HEK293 (cell line): ENCODE measurements at regions not wholly inside any gene's neighbourhood (a gene's known extent, or its start where the extent isn't known, plus 50 kb on each side); places are given as distances from the start of the nearest gene placed in this dataset.

Experiments used
- CTCF ChIA-PET: fragments of 350-600 bp; formaldehyde crosslinking; extraction: SDS; loops from one replicate; lab custom pipeline; 2021; ENCODE audit warnings: antibody characterized with exemption; lab: Yijun Ruan, JAX
- POLR2A ChIA-PET: fragments of 300-600 bp; formaldehyde crosslinking; extraction: SDS; loops from one replicate; lab custom pipeline; 2020; ENCODE audit warnings: antibody characterized with exemption, inconsistent platforms; lab: Yijun Ruan, JAX
- H3K27ac ChIP-seq: fragments of 200-500 bp; sonication (Bioruptor generic); 2 replicates; pipeline ENCODE4 v1.5.1; 2014; ENCODE audit warnings: low read depth, low read length, control low read depth, inconsistent platforms; ENCODE audit errors: extremely low read depth
- H3K36me3 ChIP-seq, 2 experiments: fragments of 200-500 bp in 1 of 2; sonication (Bioruptor generic) in 1 of 2; 1 replicate in 1 of 2; 2 replicates in 1 of 2; pipeline ENCODE4 v1.5.1; 2014 to 2017; ENCODE audit warnings: inconsistent platforms in 2 of 2, low read length in 2 of 2; ENCODE audit not compliant: control insufficient read depth in 2 of 2, insufficient read depth in 1 of 2
- H3K4me1 ChIP-seq: fragments of 200-500 bp; sonication (Bioruptor generic); 2 replicates; pipeline ENCODE4 v1.5.1; 2014; ENCODE audit warnings: mild to moderate bottlenecking, low read length, inconsistent platforms; ENCODE audit not compliant: control insufficient read depth, insufficient read depth
- H3K4me3 ChIP-seq: 2 replicates; pipeline ENCODE4 v1.5.1; 2011; ENCODE audit warnings: low read depth, mild to moderate bottlenecking, control low read depth, low read length, moderate library complexity
- H3K9me3 ChIP-seq: fragments of 200-500 bp; sonication (Bioruptor generic); 2 replicates; pipeline ENCODE4 v1.5.1; 2014; ENCODE audit warnings: low read depth, low read length, inconsistent platforms; ENCODE audit not compliant: control insufficient read depth, insufficient read depth
- CTCF ChIP-seq: fragments of 450-650 bp; formaldehyde crosslinking; IDR thresholded peaks from 2 replicates; pipeline ENCODE4 v1.5.1; 2016; ENCODE audit warnings: missing biosample characterization, missing genetic modification characterization
- KLF10 ChIP-seq: fragments of 450-650 bp; IDR thresholded peaks from 2 replicates; pipeline ENCODE4 v1.5.1; 2018; ENCODE audit warnings: missing biosample characterization, mild to moderate bottlenecking, missing genetic modification characterization
- KLF8 ChIP-seq: fragments of 450-650 bp; formaldehyde crosslinking; IDR thresholded peaks from 2 replicates; pipeline ENCODE4 v1.5.1; 2016; ENCODE audit warnings: missing biosample characterization, missing genetic modification characterization
- PATZ1 ChIP-seq: fragments of 450-650 bp; formaldehyde crosslinking; IDR thresholded peaks from 2 replicates; pipeline ENCODE4 v1.5.1; 2016; ENCODE audit warnings: missing biosample characterization, missing genetic modification characterization
- SETDB1 ChIP-seq: IDR thresholded peaks from one replicate; pipeline ENCODE4 v1.6.1; 2017; ENCODE audit warnings: mild to moderate bottlenecking, low read length, moderate library complexity, mixed read lengths; ENCODE audit not compliant: insufficient read length
- SP2 ChIP-seq: fragments of 450-650 bp; formaldehyde crosslinking; IDR thresholded peaks from 2 replicates; pipeline ENCODE4 v1.5.1; 2016; ENCODE audit warnings: missing biosample characterization, missing genetic modification characterization
- SP3 ChIP-seq: fragments of 450-650 bp; formaldehyde crosslinking; IDR thresholded peaks from 2 replicates; pipeline ENCODE4 v1.5.1; 2016; ENCODE audit warnings: missing biosample characterization, missing genetic modification characterization
- YY2 ChIP-seq: fragments of 450-650 bp; formaldehyde crosslinking; IDR thresholded peaks from 2 replicates; pipeline ENCODE4 v1.5.1; 2016; ENCODE audit warnings: missing biosample characterization, missing genetic modification characterization
- ZBTB21 ChIP-seq: fragments of 450-650 bp; formaldehyde crosslinking; IDR thresholded peaks from 2 replicates; pipeline ENCODE4 v1.5.1; 2017; ENCODE audit warnings: missing biosample characterization, missing genetic modification characterization
- ZBTB44 ChIP-seq: fragments of 450-650 bp; IDR thresholded peaks from 2 replicates; pipeline ENCODE4 v1.5.1; 2018; ENCODE audit warnings: missing biosample characterization, mild to moderate bottlenecking, missing genetic modification characterization
- ZBTB6 ChIP-seq: fragments of 450-650 bp; formaldehyde crosslinking; IDR thresholded peaks from 2 replicates; pipeline ENCODE4 v1.5.1; 2017; ENCODE audit warnings: missing biosample characterization, missing genetic modification characterization
- ZFP37 ChIP-seq: fragments of 450-650 bp; formaldehyde crosslinking; IDR thresholded peaks from 2 replicates; pipeline ENCODE4 v1.5.1; 2016; ENCODE audit warnings: missing biosample characterization, missing genetic modification characterization
- ZNF132 ChIP-seq: fragments of 450-650 bp; formaldehyde crosslinking; IDR thresholded peaks from 2 replicates; pipeline ENCODE4 v1.5.1; 2017; ENCODE audit warnings: missing biosample characterization, missing genetic modification characterization, borderline replicate concordance
- ZNF140 ChIP-seq: fragments of 450-650 bp; formaldehyde crosslinking; IDR thresholded peaks from 2 replicates; pipeline ENCODE4 v1.5.1; 2016; ENCODE audit warnings: missing biosample characterization, missing genetic modification characterization
- ZNF157 ChIP-seq: fragments of 450-650 bp; formaldehyde crosslinking; IDR thresholded peaks from 2 replicates; pipeline ENCODE4 v1.5.1; 2016; ENCODE audit warnings: missing biosample characterization, missing genetic modification characterization
- ZNF175 ChIP-seq: fragments of 450-650 bp; formaldehyde crosslinking; IDR thresholded peaks from 2 replicates; pipeline ENCODE4 v1.5.1; 2016; ENCODE audit warnings: missing biosample characterization, missing genetic modification characterization
- ZNF2 ChIP-seq: fragments of 450-650 bp; formaldehyde crosslinking; IDR thresholded peaks from 2 replicates; pipeline ENCODE4 v1.5.1; 2016; ENCODE audit warnings: missing biosample characterization, missing genetic modification characterization
- ZNF239 ChIP-seq: fragments of 450-650 bp; formaldehyde crosslinking; IDR thresholded peaks from 2 replicates; pipeline ENCODE4 v1.5.1; 2016; ENCODE audit warnings: missing biosample characterization, missing genetic modification characterization
- ZNF354C ChIP-seq: fragments of 450-650 bp; formaldehyde crosslinking; IDR thresholded peaks from 2 replicates; pipeline ENCODE4 v1.5.1; 2016; ENCODE audit warnings: missing biosample characterization, missing genetic modification characterization, low read depth, borderline replicate concordance
- ZNF433 ChIP-seq: fragments of 450-650 bp; formaldehyde crosslinking; IDR thresholded peaks from 2 replicates; pipeline ENCODE4 v1.5.1; 2016; ENCODE audit warnings: missing biosample characterization, missing genetic modification characterization, low read depth
- ZNF692 ChIP-seq: fragments of 450-650 bp; formaldehyde crosslinking; IDR thresholded peaks from 2 replicates; pipeline ENCODE4 v1.5.1; 2016; ENCODE audit warnings: missing biosample characterization, missing genetic modification characterization
- ZNF704 ChIP-seq: fragments of 450-650 bp; formaldehyde crosslinking; IDR thresholded peaks from 2 replicates; pipeline ENCODE4 v1.5.1; 2016; ENCODE audit warnings: missing biosample characterization, missing genetic modification characterization
- ZNF707 ChIP-seq: fragments of 450-650 bp; formaldehyde crosslinking; IDR thresholded peaks from 2 replicates; pipeline ENCODE4 v1.5.1; 2016; ENCODE audit warnings: missing biosample characterization, missing genetic modification characterization
- ZNF830 ChIP-seq: fragments of 450-650 bp; IDR thresholded peaks from 2 replicates; pipeline ENCODE4 v1.5.0; 2018; ENCODE audit warnings: missing biosample characterization, missing genetic modification characterization, low read depth, mild to moderate bottlenecking, moderate library complexity
- ZNF837 ChIP-seq: fragments of 450-650 bp; formaldehyde crosslinking; IDR thresholded peaks from 2 replicates; pipeline ENCODE4 v1.5.1; 2016; ENCODE audit warnings: missing biosample characterization, missing genetic modification characterization

- POLR2A ChIA-PET = no interaction called here
- H3K9me3 ChIP-seq = no peaks in the 10 kb centered on the region
- no peaks in the 10 kb centered on the region for H3K4me1 ChIP-seq
- TF ChIP-seq ZFP37 (tag by site-specific recombination) (no peak), ZNF837 (no peak), ZNF354C (tag by site-specific recombination) (no peak), PATZ1 (no peak), ZNF132 (tag by site-specific recombination) (no peak), SP3 (tag by site-specific recombination) (no peak), ZNF175 (tag by site-specific recombination) (no peak), ZBTB44 (tag by site-specific recombination) (no peak), SETDB1 (no peak), ZNF704 (tag by site-specific recombination) (no peak), ZNF830 (tag by site-specific recombination) (no peak), CTCF (tag by site-specific recombination) (no peak), SP2 (no peak), ZNF707 (tag by site-specific recombination) (no peak), YY2 (tag by site-specific recombination) (no peak), ZNF433 (no peak), ZNF140 (no peak), ZNF157 (tag by site-specific recombination) (no peak), ZBTB21 (tag by site-specific recombination) (no peak)
- TF ChIP-seq, all 188 proteins: peak for 0
- H3K27ac ChIP-seq = no peak overlapping the region
- H3K36me3 ChIP-seq = no peaks in the 10 kb centered on the region
- CTCF ChIA-PET = no interaction called here
- H3K4me3 ChIP-seq = no peak overlapping the region
These were observed 457.2 kb upstream of the CDH11 start for GRCh38 chr16:65579050-65579449.

- H3K4me1 ChIP-seq = no peaks in the 10 kb centered on the region
- no peak overlapping the region for H3K27ac ChIP-seq
- CTCF ChIA-PET = interaction anchor here (0.7 to 0.9 kb wide), 2 partner anchors 15 to 33 kb away, joined by 3 read pairs; no protein-coding TSS in a partner anchor
- POLR2A ChIA-PET = no interaction called here
- H3K4me3 ChIP-seq = no peak overlapping the region
- H3K9me3 ChIP-seq = no peaks in the 10 kb centered on the region
- no peaks in the 10 kb centered on the region for H3K36me3 ChIP-seq
- TF ChIP-seq SP3 (tag by site-specific recombination) = no peak
- TF ChIP-seq ZNF692 (tag by site-specific recombination) = no peak
- TF ChIP-seq ZNF239 (tag by site-specific recombination) = no peak
- no peak for TF ChIP-seq ZNF2 (tag by site-specific recombination)
- no peak for TF ChIP-seq KLF8 (tag by site-specific recombination)
- TF ChIP-seq ZBTB6 (tag by site-specific recombination) = no peak
- TF ChIP-seq ZNF704 (tag by site-specific recombination) = no peak
- TF ChIP-seq KLF10 (tag by site-specific recombination) = no peak
These were observed 454.8 kb upstream of the CDH11 start for GRCh38 chr16:65576631-65577030.
